ENCODE measurements at regions not wholly inside any gene's neighbourhood (a gene's known extent, or its start where the extent isn't known, plus 50 kb on each side); places are given as distances from the start of the nearest gene placed in this dataset.

DNA sequence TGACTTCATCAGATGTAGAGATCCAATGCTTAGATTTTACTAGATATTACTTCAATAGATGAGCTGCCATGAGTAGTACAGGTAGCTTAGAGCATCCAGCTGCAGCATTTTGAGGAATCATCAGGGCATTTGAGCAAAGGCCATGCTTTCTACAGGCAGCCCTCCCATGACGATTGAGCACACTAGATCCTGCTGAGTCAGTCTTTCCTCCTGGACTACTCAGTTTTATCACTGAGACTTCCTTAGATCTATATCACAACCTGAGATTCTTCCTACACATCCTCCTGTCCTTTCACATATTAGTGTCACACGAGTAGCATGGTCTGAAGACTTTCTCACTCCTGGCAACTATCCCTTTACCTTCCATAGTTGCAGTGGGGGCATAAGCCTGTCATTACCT lies 1401.8 kb downstream of the FSCB start:
- Histone ChIP-seq H3K18ac (ENCODE audit: low read length) (no peak overlapping the region), H2BK5ac (ENCODE audit: low read depth, low read length, poor library complexity) (no peak overlapping the region), H3K27me3 (ENCODE audit: insufficient read depth, low read length) (no peaks in the 10 kb centered on the region), H3K4me3 (ENCODE audit: low read depth, low read length) (no peak overlapping the region), H3K79me2 (ENCODE audit: control insufficient read depth, insufficient read depth, low read length, poor library complexity) (no peaks in the 10 kb centered on the region), H3K4me1 (ENCODE audit: control insufficient read depth in 1 of 2, insufficient read depth in 2 of 2, low read length in 2 of 2) (no peaks in the 10 kb centered on the region), H2AK5ac (ENCODE audit: low read length) (no peak overlapping the region), H3K4ac (ENCODE audit: low read depth, low read length) (no peak overlapping the region), H2BK12ac (ENCODE audit: low read length) (no peak overlapping the region), H3K23ac (ENCODE audit: low read length) (no peak overlapping the region), H4K12ac (ENCODE audit: low read depth, low read length) (no peak overlapping the region), H2BK120ac (ENCODE audit: insufficient read depth, low read length, poor library complexity) (no peak overlapping the region), H2AFZ (ENCODE audit: insufficient read depth, low read length, poor library complexity) (no peak overlapping the region), H3K36me3 (ENCODE audit: control insufficient read depth in 1 of 2, insufficient read depth in 2 of 2, low read length in 2 of 2) (no peaks in the 10 kb centered on the region), H3K9me3 (ENCODE audit: insufficient read depth, low read depth, low read length) (no peaks in the 10 kb centered on the region), H3K79me1 (ENCODE audit: low read length) (no peaks in the 10 kb centered on the region), H3K9ac (ENCODE audit: low read length) (no peak overlapping the region), H3K27ac (ENCODE audit: low read depth, low read length) (no peak overlapping the region), H4K91ac (ENCODE audit: low read depth, low read length) (no peak overlapping the region), H4K8ac (ENCODE audit: low read depth, low read length) (no peak overlapping the region), H3K4me2 (ENCODE audit: low read length) (no peak overlapping the region), H3K14ac (ENCODE audit: low read length) (no peak overlapping the region)
- no peak for DNase-seq
- WGBS (ENCODE audit: extremely low coverage, insufficient coverage, insufficient read length): no CpG with 5 or more reads among the region's 2 CpGs

DNA sequence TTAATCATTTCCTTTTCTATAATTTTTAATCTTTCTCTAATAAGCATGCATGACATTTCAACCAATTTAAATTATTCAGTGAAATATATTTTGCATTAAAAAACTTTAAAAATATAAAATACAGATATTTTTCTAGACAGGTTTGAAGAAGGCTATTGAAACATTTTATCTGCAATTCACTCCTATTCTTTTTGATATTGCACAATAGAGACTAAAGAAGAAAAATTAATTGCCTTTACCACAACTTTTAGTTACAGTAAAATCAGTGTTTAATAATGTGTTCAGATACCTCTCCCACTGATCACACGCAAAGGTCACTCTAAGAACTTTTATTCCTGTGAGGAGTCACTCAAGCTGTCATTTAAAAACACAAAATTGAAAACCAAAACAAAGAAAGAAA lies 1416.7 kb downstream of the FSCB start:
- Histone ChIP-seq H3K9ac (ENCODE audit: low read length) (no peak overlapping the region), H3K23ac (ENCODE audit: low read length) (no peak overlapping the region), H3K36me3 (ENCODE audit: control insufficient read depth in 1 of 2, insufficient read depth in 2 of 2, low read length in 2 of 2) (no peaks in the 10 kb centered on the region), H2BK120ac (ENCODE audit: insufficient read depth, low read length, poor library complexity) (no peak overlapping the region), H2AK5ac (ENCODE audit: low read length) (no peak overlapping the region), H2BK12ac (ENCODE audit: low read length) (no peak overlapping the region), H3K79me2 (ENCODE audit: control insufficient read depth, insufficient read depth, low read length, poor library complexity) (no peaks in the 10 kb centered on the region), H3K27me3 (ENCODE audit: insufficient read depth, low read length) (no peaks in the 10 kb centered on the region), H4K8ac (ENCODE audit: low read depth, low read length) (no peak overlapping the region), H3K4ac (ENCODE audit: low read depth, low read length) (no peak overlapping the region), H4K91ac (ENCODE audit: low read depth, low read length) (no peak overlapping the region), H2BK5ac (ENCODE audit: low read depth, low read length, poor library complexity) (no peak overlapping the region), H2AFZ (ENCODE audit: insufficient read depth, low read length, poor library complexity) (no peak overlapping the region), H3K4me3 (ENCODE audit: low read depth, low read length) (no peak overlapping the region), H3K79me1 (ENCODE audit: low read length) (no peaks in the 10 kb centered on the region), H3K18ac (ENCODE audit: low read length) (no peak overlapping the region), H4K12ac (ENCODE audit: low read depth, low read length) (no peak overlapping the region), H3K9me3 (ENCODE audit: insufficient read depth, low read depth, low read length) (no peaks in the 10 kb centered on the region), H3K4me2 (ENCODE audit: low read length) (no peak overlapping the region), H3K27ac (ENCODE audit: low read depth, low read length) (no peak overlapping the region), H3K14ac (ENCODE audit: low read length) (no peak overlapping the region), H3K4me1 (ENCODE audit: control insufficient read depth in 1 of 2, insufficient read depth in 2 of 2, low read length in 2 of 2) (no peaks in the 10 kb centered on the region)
- no peak for DNase-seq
- no CpG with 5 or more reads among the region's 1 CpG for WGBS (ENCODE audit: extremely low coverage, insufficient coverage, insufficient read length)

DNA sequence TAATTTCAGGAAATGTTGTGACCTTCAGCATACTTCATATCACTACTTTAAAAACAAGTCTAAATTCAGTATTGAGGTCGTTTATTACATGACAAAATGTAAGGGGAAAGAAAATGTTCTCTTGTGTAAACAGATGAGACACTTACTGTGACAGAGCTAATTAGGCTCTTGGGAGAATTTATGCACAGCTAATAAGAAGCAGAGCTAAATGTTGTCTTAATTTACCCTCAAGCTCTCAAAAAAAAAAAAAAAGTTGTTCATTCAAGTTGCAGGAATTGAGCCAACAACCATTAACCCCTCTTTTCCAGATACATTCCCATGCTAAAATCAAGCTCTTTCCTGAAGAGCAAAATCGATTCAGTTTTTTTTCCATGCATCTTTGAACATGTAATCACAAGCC lies 1419.4 kb downstream of the FSCB start:
- WGBS (ENCODE audit: extremely low coverage, insufficient coverage, insufficient read length): no CpG with 5 or more reads among the region's 2 CpGs
- Histone ChIP-seq H3K4me1 (ENCODE audit: control insufficient read depth in 1 of 2, insufficient read depth in 2 of 2, low read length in 2 of 2) (no peaks in the 10 kb centered on the region), H3K27me3 (ENCODE audit: insufficient read depth, low read length) (no peaks in the 10 kb centered on the region), H3K9ac (ENCODE audit: low read length) (no peak overlapping the region), H3K4me3 (ENCODE audit: low read depth, low read length) (no peak overlapping the region), H2BK5ac (ENCODE audit: low read depth, low read length, poor library complexity) (no peak overlapping the region), H2BK120ac (ENCODE audit: insufficient read depth, low read length, poor library complexity) (no peak overlapping the region), H3K23ac (ENCODE audit: low read length) (no peak overlapping the region), H3K4me2 (ENCODE audit: low read length) (no peak overlapping the region), H3K9me3 (ENCODE audit: insufficient read depth, low read depth, low read length) (no peaks in the 10 kb centered on the region), H2AK5ac (ENCODE audit: low read length) (no peak overlapping the region), H3K79me1 (ENCODE audit: low read length) (no peaks in the 10 kb centered on the region), H3K79me2 (ENCODE audit: control insufficient read depth, insufficient read depth, low read length, poor library complexity) (no peaks in the 10 kb centered on the region), H4K12ac (ENCODE audit: low read depth, low read length) (no peak overlapping the region), H2AFZ (ENCODE audit: insufficient read depth, low read length, poor library complexity) (no peak overlapping the region), H3K14ac (ENCODE audit: low read length) (no peak overlapping the region), H3K36me3 (ENCODE audit: control insufficient read depth in 1 of 2, insufficient read depth in 2 of 2, low read length in 2 of 2) (no peaks in the 10 kb centered on the region), H4K91ac (ENCODE audit: low read depth, low read length) (no peak overlapping the region), H4K8ac (ENCODE audit: low read depth, low read length) (no peak overlapping the region), H3K27ac (ENCODE audit: low read depth, low read length) (no peak overlapping the region), H3K18ac (ENCODE audit: low read length) (no peak overlapping the region), H3K4ac (ENCODE audit: low read depth, low read length) (no peak overlapping the region), H2BK12ac (ENCODE audit: low read length) (no peak overlapping the region)
- DNase-seq: no peak

DNA sequence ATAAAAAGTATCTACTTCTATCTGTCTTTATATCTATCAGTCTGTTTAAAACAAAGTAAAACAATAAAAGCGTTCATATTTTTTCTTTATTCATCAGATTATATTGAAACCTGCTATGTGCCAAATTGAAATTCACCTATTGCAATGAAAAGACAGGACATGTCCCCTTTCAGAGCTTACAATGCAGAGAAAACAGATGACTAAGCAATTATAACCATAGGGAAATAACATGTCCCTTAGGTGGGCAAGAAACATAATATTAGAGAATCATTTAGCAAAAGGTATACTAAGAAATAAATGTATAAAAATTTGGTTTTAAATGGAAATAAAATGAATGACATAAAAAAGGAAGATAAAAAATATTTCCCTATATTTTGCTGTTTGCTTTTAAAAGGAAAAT lies 1421.3 kb downstream of the FSCB start:
- no peak overlapping the region for H3K4ac ChIP-seq (ENCODE audit: low read depth, low read length)
- H3K79me1 ChIP-seq (ENCODE audit: low read length): no peaks in the 10 kb centered on the region
- WGBS (ENCODE audit: extremely low coverage, insufficient coverage, insufficient read length): no CpG with 5 or more reads among the region's 1 CpG
- no peaks in the 10 kb centered on the region for H3K4me1 ChIP-seq (ENCODE audit: control insufficient read depth in 1 of 2, insufficient read depth in 2 of 2, low read length in 2 of 2)
- H2BK120ac ChIP-seq (ENCODE audit: insufficient read depth, low read length, poor library complexity): no peak overlapping the region
- H2AFZ ChIP-seq (ENCODE audit: insufficient read depth, low read length, poor library complexity): no peak overlapping the region
- no peak overlapping the region for H3K9ac ChIP-seq (ENCODE audit: low read length)
- H2BK12ac ChIP-seq (ENCODE audit: low read length): no peak overlapping the region
- no peak overlapping the region for H4K91ac ChIP-seq (ENCODE audit: low read depth, low read length)
- DNase-seq: no peak
- H3K27ac ChIP-seq (ENCODE audit: low read depth, low read length): no peak overlapping the region
- H3K4me2 ChIP-seq (ENCODE audit: low read length): no peak overlapping the region
- no peaks in the 10 kb centered on the region for H3K36me3 ChIP-seq (ENCODE audit: control insufficient read depth in 1 of 2, insufficient read depth in 2 of 2, low read length in 2 of 2)
- no peak overlapping the region for H3K23ac ChIP-seq (ENCODE audit: low read length)
- no peak overlapping the region for H3K14ac ChIP-seq (ENCODE audit: low read length)
- no peak overlapping the region for H4K12ac ChIP-seq (ENCODE audit: low read depth, low read length)
- H2AK5ac ChIP-seq (ENCODE audit: low read length): no peak overlapping the region
- no peaks in the 10 kb centered on the region for H3K79me2 ChIP-seq (ENCODE audit: control insufficient read depth, insufficient read depth, low read length, poor library complexity)
- no peak overlapping the region for H2BK5ac ChIP-seq (ENCODE audit: low read depth, low read length, poor library complexity)
- no peak overlapping the region for H3K18ac ChIP-seq (ENCODE audit: low read length)
- H4K8ac ChIP-seq (ENCODE audit: low read depth, low read length): no peak overlapping the region
- H3K9me3 ChIP-seq (ENCODE audit: insufficient read depth, low read depth, low read length): no peaks in the 10 kb centered on the region
- no peak overlapping the region for H3K4me3 ChIP-seq (ENCODE audit: low read depth, low read length)
- no peaks in the 10 kb centered on the region for H3K27me3 ChIP-seq (ENCODE audit: insufficient read depth, low read length)
